H1 (cell line): ENCODE measurements at regions not wholly inside any gene's neighbourhood (a gene's known extent, or its start where the extent isn't known, plus 50 kb on each side); places are given as distances from the start of the nearest gene placed in this dataset.

Experiments
- CHD2 ChIP-seq: IDR thresholded peaks from 2 replicates; pipeline ENCODE4 v1.6.1; 2012; ENCODE audit warnings: low read length, improper control_type of control experiment
- EZH2 ChIP-seq: fragments of 200-600 bp; sonication (generic); IDR thresholded peaks from 2 replicates; pipeline ENCODE4 v1.7.1; 2012; ENCODE audit warnings: low read depth, mild to moderate bottlenecking, moderate library complexity, low read length, inconsistent platforms; ENCODE audit not compliant: severe bottlenecking
- GABPA ChIP-seq: IDR thresholded peaks from 2 replicates; pipeline ENCODE4 v1.6.1; 2011; ENCODE audit warnings: mild to moderate bottlenecking, low read length, moderate library complexity, borderline replicate concordance; ENCODE audit not compliant: insufficient read depth
- MAFK ChIP-seq: IDR thresholded peaks from 2 replicates; pipeline ENCODE4 v1.6.1; 2012; ENCODE audit warnings: low read depth, mild to moderate bottlenecking, improper control_type of control experiment, low read length
- POLR2AphosphoS5 ChIP-seq: IDR thresholded peaks from 2 replicates; pipeline ENCODE4 v1.6.1; 2011; ENCODE audit warnings: low read depth, low read length
- TF ChIP-seq, protein P1 (sequence below): IDR thresholded peaks from 2 replicates; pipeline ENCODE4 v1.6.1; 2012; ENCODE audit warnings: inconsistent platforms
- TF ChIP-seq, protein P2 (sequence below), 3 experiments: IDR thresholded peaks; 1 replicate in 2 of 3; 2 replicates in 1 of 3; pipeline versions ENCODE4 v1.5.1 to v1.6.1; 2011; ENCODE audit warnings: low read length in 3 of 3, mild to moderate bottlenecking in 3 of 3, inconsistent platforms in 2 of 3, low read depth in 1 of 3, moderate library complexity in 1 of 3; ENCODE audit not compliant: insufficient read depth in 1 of 3; ENCODE audit errors: control extremely low read depth in 1 of 3

DNA sequence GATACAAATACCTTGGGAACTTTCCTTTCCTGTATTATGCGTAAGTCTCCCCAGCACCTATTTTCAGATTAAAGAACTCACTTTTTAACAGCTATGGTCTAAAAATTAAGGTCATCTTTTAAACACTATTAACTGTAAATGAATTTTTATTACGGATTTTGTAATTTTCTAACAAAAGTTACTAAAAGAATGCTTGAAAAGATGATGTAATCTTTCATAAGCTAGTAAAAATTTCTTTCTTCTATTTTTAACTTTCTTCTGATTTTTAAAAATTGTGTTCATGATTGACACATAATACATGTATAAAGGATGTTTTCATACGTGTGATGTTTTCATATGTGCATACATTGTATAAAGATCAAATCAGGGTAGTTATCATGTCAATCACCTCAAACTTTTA, 291.2 kb upstream of the MBL2 start:
- TF ChIP-seq MAFK: no peak
- no peak for TF ChIP-seq GABPA
- TF ChIP-seq, protein P1, sequence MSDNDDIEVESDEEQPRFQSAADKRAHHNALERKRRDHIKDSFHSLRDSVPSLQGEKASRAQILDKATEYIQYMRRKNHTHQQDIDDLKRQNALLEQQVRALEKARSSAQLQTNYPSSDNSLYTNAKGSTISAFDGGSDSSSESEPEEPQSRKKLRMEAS: no peak
- no peak for TF ChIP-seq CHD2
- TF ChIP-seq POLR2AphosphoS5: no peak
- TF ChIP-seq, protein P2, sequence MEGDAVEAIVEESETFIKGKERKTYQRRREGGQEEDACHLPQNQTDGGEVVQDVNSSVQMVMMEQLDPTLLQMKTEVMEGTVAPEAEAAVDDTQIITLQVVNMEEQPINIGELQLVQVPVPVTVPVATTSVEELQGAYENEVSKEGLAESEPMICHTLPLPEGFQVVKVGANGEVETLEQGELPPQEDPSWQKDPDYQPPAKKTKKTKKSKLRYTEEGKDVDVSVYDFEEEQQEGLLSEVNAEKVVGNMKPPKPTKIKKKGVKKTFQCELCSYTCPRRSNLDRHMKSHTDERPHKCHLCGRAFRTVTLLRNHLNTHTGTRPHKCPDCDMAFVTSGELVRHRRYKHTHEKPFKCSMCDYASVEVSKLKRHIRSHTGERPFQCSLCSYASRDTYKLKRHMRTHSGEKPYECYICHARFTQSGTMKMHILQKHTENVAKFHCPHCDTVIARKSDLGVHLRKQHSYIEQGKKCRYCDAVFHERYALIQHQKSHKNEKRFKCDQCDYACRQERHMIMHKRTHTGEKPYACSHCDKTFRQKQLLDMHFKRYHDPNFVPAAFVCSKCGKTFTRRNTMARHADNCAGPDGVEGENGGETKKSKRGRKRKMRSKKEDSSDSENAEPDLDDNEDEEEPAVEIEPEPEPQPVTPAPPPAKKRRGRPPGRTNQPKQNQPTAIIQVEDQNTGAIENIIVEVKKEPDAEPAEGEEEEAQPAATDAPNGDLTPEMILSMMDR (IDR thresholded peaks at IDR 0.05; ENCODE audit: control extremely low read depth in 1 of 3, insufficient read depth in 1 of 3, low read depth in 1 of 3, low read length in 3 of 3): no peak
- TF ChIP-seq EZH2: no peak
